ENCODE measurements at regions not wholly inside any gene's neighbourhood (a gene's known extent, or its start where the extent isn't known, plus 50 kb on each side); places are given as distances from the start of the nearest gene placed in this dataset.
"Not testable (repeated sequence)": the region's sequence is repeated elsewhere in the genome, so short reads cannot be mapped to it uniquely, and the experiment has no call there.

GRCh38 chr13:83825676-83826075 lies 56.6 kb downstream of the SLITRK1 start:
- DNase-seq (ENCODE audit: low read depth, low spot score) = no peak

- no peak for DNase-seq (ENCODE audit: low read depth, low spot score)
Measured at GRCh38 chr13:83824560-83824959, 57.7 kb downstream of the SLITRK1 start.

GRCh38 chr13:83824120-83824519 lies 58.2 kb downstream of the SLITRK1 start:
- DNase-seq (ENCODE audit: low read depth, low spot score) = no peak

- DNase-seq (ENCODE audit: low read depth, low spot score) = no peak
Measured at GRCh38 chr13:83819611-83820010, 62.7 kb downstream of the SLITRK1 start.

- DNase-seq (ENCODE audit: low read depth, low spot score) = no peak
Measured at GRCh38 chr13:83819156-83819555, 63.1 kb downstream of the SLITRK1 start.

GRCh38 chr13:83816081-83816480 lies 66.2 kb downstream of the SLITRK1 start:
- DNase-seq (ENCODE audit: low read depth, low spot score) = no peak

- no peak for DNase-seq (ENCODE audit: low read depth, low spot score)
Measured at GRCh38 chr13:83815598-83815997, 66.7 kb downstream of the SLITRK1 start.

GRCh38 chr13:83810136-83810535 lies 72.1 kb downstream of the SLITRK1 start:
- no peak for DNase-seq (ENCODE audit: low read depth, low spot score)

- DNase-seq (ENCODE audit: low read depth, low spot score) = no peak
Measured at GRCh38 chr13:83804356-83804962, 77.8 kb downstream of the SLITRK1 start.

GRCh38 chr13:83798731-83799130 lies 83.5 kb downstream of the SLITRK1 start:
- DNase-seq (ENCODE audit: low read depth, low spot score) = no peak

- DNase-seq (ENCODE audit: low read depth, low spot score) = no peak
Measured at GRCh38 chr13:83796364-83796763, 85.9 kb downstream of the SLITRK1 start.

- no peak for DNase-seq (ENCODE audit: low read depth, low spot score)
Measured at GRCh38 chr13:83794583-83794982, 87.7 kb downstream of the SLITRK1 start.

- DNase-seq (ENCODE audit: low read depth, low spot score) = peak; percentile 54
Measured at GRCh38 chr13:83780227-83780626, 102.0 kb downstream of the SLITRK1 start.

GRCh38 chr13:83773961-83774360 lies 108.3 kb downstream of the SLITRK1 start:
- DNase-seq (ENCODE audit: low read depth, low spot score) = no peak

- DNase-seq (ENCODE audit: low read depth, low spot score) = no peak
Measured at GRCh38 chr13:83765796-83766195, 116.5 kb downstream of the SLITRK1 start.

- no peak for DNase-seq (ENCODE audit: low read depth, low spot score)
Measured at GRCh38 chr13:83761631-83762030, 120.6 kb downstream of the SLITRK1 start.

GRCh38 chr13:83755210-83755609 lies 127.1 kb downstream of the SLITRK1 start:
- not testable (repeated sequence) for DNase-seq (ENCODE audit: low read depth, low spot score)

GRCh38 chr13:83753912-83754624 lies 128.2 kb downstream of the SLITRK1 start:
- no peak for DNase-seq (ENCODE audit: low read depth, low spot score)

- DNase-seq (ENCODE audit: low read depth, low spot score) = no peak
Measured at GRCh38 chr13:83752141-83752540, 130.1 kb downstream of the SLITRK1 start.

GRCh38 chr13:83740622-83741021 lies 141.7 kb downstream of the SLITRK1 start:
- no peak for DNase-seq (ENCODE audit: low read depth, low spot score)

GRCh38 chr13:83738407-83738806 lies 143.9 kb downstream of the SLITRK1 start:
- DNase-seq (ENCODE audit: low read depth, low spot score) = no peak

GRCh38 chr13:83733293-83733692 lies 149.0 kb downstream of the SLITRK1 start:
- DNase-seq (ENCODE audit: low read depth, low spot score) = no peak

GRCh38 chr13:83732755-83733154 lies 149.5 kb downstream of the SLITRK1 start:
- DNase-seq (ENCODE audit: low read depth, low spot score) = no peak
